ENCODE measurements at regions not wholly inside any gene's neighbourhood (a gene's known extent, or its start where the extent isn't known, plus 50 kb on each side); places are given as distances from the start of the nearest gene placed in this dataset.

GRCh38 chr22:34064696-34065095 lies 144.4 kb upstream of the LARGE1 start:
- H3K9me3 ChIP-seq (ENCODE audit: low read length): no peaks in the 10 kb centered on the region
- peaks cover 0 to 2% of the 10 kb centered on the region in 2 donors for H3K27me3 Mint-ChIP-seq
- ChIA-PET POLR2A (no interaction called here), CTCF (no interaction called here)
- no peaks in the 10 kb centered on the region for H3K36me3 ChIP-seq (ENCODE audit: insufficient read depth, low read length)
- H3K36me3 Mint-ChIP-seq: peaks cover 0 to 4% (median 0%) of the 10 kb centered on the region in 3 donors
- H3K4me3 ChIP-seq (ENCODE audit: low read length): no peak overlapping the region
- H3K4me3 Mint-ChIP-seq: no peak overlapping the region
- no peak overlapping the region for H3K27ac ChIP-seq (ENCODE audit: low read depth, low read length)
- H3K4me1 ChIP-seq (ENCODE audit: insufficient read depth, low read length): no peaks in the 10 kb centered on the region
- DNase-seq: no peak
- no peak overlapping the region for H3K27ac Mint-ChIP-seq
- H3K27me3 ChIP-seq (ENCODE audit: insufficient read depth, low read length, poor library complexity, severe bottlenecking): no peaks in the 10 kb centered on the region
- H3K4me1 Mint-ChIP-seq: no peaks in the 10 kb centered on the region
- peaks cover under 1 to 10% (median 6%) of the 10 kb centered on the region in 5 donors for H3K9me3 Mint-ChIP-seq

DNA sequence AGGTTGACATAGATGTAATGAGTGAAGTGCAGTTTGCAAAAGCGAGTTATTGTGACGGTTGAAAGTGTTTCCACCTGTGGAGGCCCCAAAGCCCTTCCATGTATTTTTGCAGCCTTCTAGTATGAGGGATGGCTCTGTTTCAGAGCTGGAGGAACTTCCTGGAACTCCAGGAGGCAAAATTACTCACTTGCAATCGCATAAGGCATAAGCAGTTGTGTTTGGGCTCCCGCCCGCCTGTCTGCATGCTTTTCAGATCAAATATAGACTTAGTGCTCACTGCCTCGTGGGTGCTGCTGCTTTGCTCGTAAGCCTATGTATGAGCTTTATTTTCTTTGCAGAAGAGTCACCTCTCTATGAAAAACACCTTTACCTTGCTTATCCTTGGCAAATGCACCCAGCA lies 146.8 kb upstream of the LARGE1 start:
- Histone ChIP-seq H3K27ac (ENCODE audit: low read depth, low read length) (no peak overlapping the region), H3K9me3 (ENCODE audit: low read length) (no peaks in the 10 kb centered on the region), H3K36me3 (ENCODE audit: insufficient read depth, low read length) (no peaks in the 10 kb centered on the region), H3K4me3 (ENCODE audit: low read length) (no peak overlapping the region), H3K27me3 (ENCODE audit: insufficient read depth, low read length, poor library complexity, severe bottlenecking) (no peaks in the 10 kb centered on the region), H3K4me1 (ENCODE audit: insufficient read depth, low read length) (no peaks in the 10 kb centered on the region)
- Mint-ChIP-seq H3K4me1 (no peaks in the 10 kb centered on the region), H3K27ac (no peak overlapping the region), H3K27me3 (no peaks in the 10 kb centered on the region), H3K36me3 (peaks cover 0 to 4% (median 0%) of the 10 kb centered on the region in 3 donors), H3K9me3 (peaks cover 0 to 11% (median 6%) of the 10 kb centered on the region in 5 donors), H3K4me3 (no peak overlapping the region)
- CTCF ChIA-PET: no interaction called here
- no peak for DNase-seq
- POLR2A ChIA-PET: no interaction called here

GRCh38 chr22:34068001-34068400 lies 147.7 kb upstream of the LARGE1 start:
- no peak for DNase-seq
- Histone ChIP-seq H3K36me3 (ENCODE audit: insufficient read depth, low read length) (no peaks in the 10 kb centered on the region), H3K27me3 (ENCODE audit: insufficient read depth, low read length, poor library complexity, severe bottlenecking) (no peaks in the 10 kb centered on the region), H3K9me3 (ENCODE audit: low read length) (no peaks in the 10 kb centered on the region), H3K4me3 (ENCODE audit: low read length) (no peak overlapping the region), H3K4me1 (ENCODE audit: insufficient read depth, low read length) (no peaks in the 10 kb centered on the region), H3K27ac (ENCODE audit: low read depth, low read length) (no peak overlapping the region)
- H3K27ac Mint-ChIP-seq: no peak overlapping the region
- H3K27me3 Mint-ChIP-seq: no peaks in the 10 kb centered on the region
- H3K36me3 Mint-ChIP-seq: peaks cover 0 to 4% (median 0%) of the 10 kb centered on the region in 3 donors
- ChIA-PET POLR2A (no interaction called here), CTCF (no interaction called here)
- no peak overlapping the region for H3K4me3 Mint-ChIP-seq
- H3K9me3 Mint-ChIP-seq: peaks cover 0 to 11% (median 6%) of the 10 kb centered on the region in 5 donors
- H3K4me1 Mint-ChIP-seq: no peaks in the 10 kb centered on the region

GRCh38 chr22:34070051-34070450 lies 149.8 kb upstream of the LARGE1 start:
- Mint-ChIP-seq H3K4me1 (no peaks in the 10 kb centered on the region), H3K4me3 (no peak overlapping the region), H3K36me3 (peaks cover 0 to 4% (median 3%) of the 10 kb centered on the region in 3 donors), H3K27ac (no peak overlapping the region), H3K27me3 (no peaks in the 10 kb centered on the region), H3K9me3 (peaks cover 0 to 13% (median 6%) of the 10 kb centered on the region in 5 donors)
- no peak overlapping the region for H3K27ac ChIP-seq (ENCODE audit: low read depth, low read length)
- no peak overlapping the region for H3K4me3 ChIP-seq (ENCODE audit: low read length)
- no peak for DNase-seq
- POLR2A ChIA-PET: no interaction called here
- CTCF ChIA-PET: no interaction called here
- no peaks in the 10 kb centered on the region for H3K9me3 ChIP-seq (ENCODE audit: low read length)
- no peaks in the 10 kb centered on the region for H3K36me3 ChIP-seq (ENCODE audit: insufficient read depth, low read length)
- no peaks in the 10 kb centered on the region for H3K27me3 ChIP-seq (ENCODE audit: insufficient read depth, low read length, poor library complexity, severe bottlenecking)
- H3K4me1 ChIP-seq (ENCODE audit: insufficient read depth, low read length): no peaks in the 10 kb centered on the region

DNA sequence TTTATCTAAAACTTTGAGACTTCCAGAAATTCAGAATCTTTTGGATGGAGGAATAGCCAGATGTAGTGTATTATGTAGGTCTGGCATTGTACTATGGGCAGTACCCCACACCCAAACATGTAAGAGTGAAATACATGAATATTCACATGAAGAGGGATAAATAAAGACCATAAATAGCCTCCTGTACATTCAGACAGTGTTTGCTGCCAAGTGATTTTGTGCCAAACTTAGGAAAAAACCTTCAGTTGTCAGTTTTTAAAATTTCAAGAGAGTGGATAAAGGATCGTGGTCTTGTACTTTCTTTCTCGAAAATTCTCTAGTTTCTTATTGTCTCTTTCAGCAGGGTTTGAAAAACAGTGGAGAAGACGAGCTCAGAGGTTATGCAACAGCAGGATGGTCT lies 150.3 kb upstream of the LARGE1 start:
- Histone ChIP-seq H3K27me3 (ENCODE audit: insufficient read depth, low read length, poor library complexity, severe bottlenecking) (no peaks in the 10 kb centered on the region), H3K9me3 (ENCODE audit: low read length) (no peaks in the 10 kb centered on the region), H3K36me3 (ENCODE audit: insufficient read depth, low read length) (no peaks in the 10 kb centered on the region), H3K4me1 (ENCODE audit: insufficient read depth, low read length) (no peaks in the 10 kb centered on the region), H3K27ac (ENCODE audit: low read depth, low read length) (no peak overlapping the region), H3K4me3 (ENCODE audit: low read length) (no peak overlapping the region)
- no peak for DNase-seq
- no peak overlapping the region for H3K27ac Mint-ChIP-seq
- ChIA-PET CTCF (no interaction called here), POLR2A (no interaction called here)
- no peak overlapping the region for H3K4me3 Mint-ChIP-seq
- H3K36me3 Mint-ChIP-seq: peaks cover 0 to 4% (median 3%) of the 10 kb centered on the region in 3 donors
- no peaks in the 10 kb centered on the region for H3K27me3 Mint-ChIP-seq
- peaks cover 0 to 13% (median 5%) of the 10 kb centered on the region in 5 donors for H3K9me3 Mint-ChIP-seq
- H3K4me1 Mint-ChIP-seq: no peaks in the 10 kb centered on the region

DNA sequence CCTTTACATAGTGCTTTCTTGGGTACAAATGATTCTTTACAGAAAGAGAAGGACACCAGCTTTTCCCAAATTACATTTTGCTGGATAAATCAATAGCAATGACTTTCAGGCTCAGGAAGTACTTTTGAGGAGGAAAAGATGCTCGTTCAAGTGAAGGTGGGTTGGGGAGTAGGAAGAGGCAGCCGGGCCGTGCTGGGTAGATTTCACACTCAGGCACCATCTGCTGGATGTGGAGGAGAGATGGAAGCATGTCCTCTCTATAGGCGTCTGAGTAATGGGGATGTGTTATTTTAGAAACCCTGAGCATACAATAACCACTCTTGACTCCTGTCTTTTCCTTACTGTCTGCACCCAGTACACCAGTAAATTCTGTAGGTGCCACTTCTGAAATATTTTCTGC lies 152.3 kb upstream of the LARGE1 start:
- POLR2A ChIA-PET: no interaction called here
- H3K4me1 Mint-ChIP-seq: no peaks in the 10 kb centered on the region

DNA sequence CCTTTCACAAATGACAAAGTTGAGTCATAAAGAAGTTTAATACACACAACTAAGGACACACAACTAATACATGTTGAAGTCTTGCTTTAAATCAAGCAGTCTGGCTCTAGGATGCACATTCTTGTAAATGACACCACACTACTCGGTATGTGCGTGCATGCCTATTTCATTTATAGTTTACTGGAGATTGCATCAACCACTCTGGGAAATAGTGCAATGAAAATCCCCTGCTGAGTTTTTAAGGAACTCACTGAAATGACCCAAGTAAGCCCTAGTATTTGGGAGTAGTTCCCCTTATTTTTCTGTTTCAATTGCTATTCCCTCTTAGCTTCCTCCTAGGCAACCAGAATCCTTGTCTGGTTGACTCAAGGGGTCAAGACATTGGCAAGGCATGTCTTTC lies 160.2 kb upstream of the LARGE1 start:
- no peaks in the 10 kb centered on the region for H3K27me3 ChIP-seq (ENCODE audit: insufficient read depth, low read length, poor library complexity, severe bottlenecking)
- ChIA-PET POLR2A (no interaction called here), CTCF (no interaction called here)
- no peak overlapping the region for H3K27ac ChIP-seq (ENCODE audit: low read depth, low read length)
- Mint-ChIP-seq H3K27ac (no peak overlapping the region), H3K4me1 (no peaks in the 10 kb centered on the region), H3K9me3 (peaks cover 6 to 29% (median 8%) of the 10 kb centered on the region in 5 donors), H3K36me3 (no peaks in the 10 kb centered on the region), H3K4me3 (no peak overlapping the region), H3K27me3 (peaks cover 0 to 2% of the 10 kb centered on the region in 2 donors)
- no peaks in the 10 kb centered on the region for H3K4me1 ChIP-seq (ENCODE audit: insufficient read depth, low read length)
- H3K4me3 ChIP-seq (ENCODE audit: low read length): no peak overlapping the region
- no peak for DNase-seq
- H3K9me3 ChIP-seq (ENCODE audit: low read length): no peaks in the 10 kb centered on the region
- H3K36me3 ChIP-seq (ENCODE audit: insufficient read depth, low read length): no peaks in the 10 kb centered on the region

More for the DNA sequence above, 152.3 kb upstream of the LARGE1 start:
- Histone ChIP-seq H3K9me3 (ENCODE audit: low read length) (no peaks in the 10 kb centered on the region), H3K4me1 (ENCODE audit: insufficient read depth, low read length) (no peaks in the 10 kb centered on the region), H3K27ac (ENCODE audit: low read depth, low read length) (no peak overlapping the region), H3K36me3 (ENCODE audit: insufficient read depth, low read length) (no peaks in the 10 kb centered on the region), H3K4me3 (ENCODE audit: low read length) (no peak overlapping the region), H3K27me3 (ENCODE audit: insufficient read depth, low read length, poor library complexity, severe bottlenecking) (no peaks in the 10 kb centered on the region)
- Mint-ChIP-seq H3K27me3 (no peaks in the 10 kb centered on the region), H3K36me3 (peaks cover 0 to 3% (median 0%) of the 10 kb centered on the region in 3 donors), H3K27ac (no peak overlapping the region), H3K4me3 (no peak overlapping the region), H3K9me3 (peaks cover 0 to 12% (median 6%) of the 10 kb centered on the region in 5 donors)
- CTCF ChIA-PET: no interaction called here
- no peak for DNase-seq

- DNase-seq: no peak
- Histone ChIP-seq H3K4me3 (ENCODE audit: low read length) (no peak overlapping the region), H3K27ac (ENCODE audit: low read depth, low read length) (no peak overlapping the region), H3K9me3 (ENCODE audit: low read length) (no peaks in the 10 kb centered on the region), H3K27me3 (ENCODE audit: insufficient read depth, low read length, poor library complexity, severe bottlenecking) (no peaks in the 10 kb centered on the region), H3K4me1 (ENCODE audit: insufficient read depth, low read length) (no peaks in the 10 kb centered on the region), H3K36me3 (ENCODE audit: insufficient read depth, low read length) (no peaks in the 10 kb centered on the region)
- CTCF ChIA-PET: no interaction called here
- no peak overlapping the region for H3K27ac Mint-ChIP-seq
- H3K27me3 Mint-ChIP-seq: peaks cover 0 to 3% of the 10 kb centered on the region in 2 donors
- H3K4me1 Mint-ChIP-seq: no peaks in the 10 kb centered on the region
- POLR2A ChIA-PET: no interaction called here
- H3K4me3 Mint-ChIP-seq: no peak overlapping the region
- no peaks in the 10 kb centered on the region for H3K36me3 Mint-ChIP-seq
- H3K9me3 Mint-ChIP-seq: peaks cover 5 to 23% (median 7%) of the 10 kb centered on the region in 5 donors
Observed at GRCh38 chr22:34096770-34097169, 176.5 kb upstream of the LARGE1 start.

DNA sequence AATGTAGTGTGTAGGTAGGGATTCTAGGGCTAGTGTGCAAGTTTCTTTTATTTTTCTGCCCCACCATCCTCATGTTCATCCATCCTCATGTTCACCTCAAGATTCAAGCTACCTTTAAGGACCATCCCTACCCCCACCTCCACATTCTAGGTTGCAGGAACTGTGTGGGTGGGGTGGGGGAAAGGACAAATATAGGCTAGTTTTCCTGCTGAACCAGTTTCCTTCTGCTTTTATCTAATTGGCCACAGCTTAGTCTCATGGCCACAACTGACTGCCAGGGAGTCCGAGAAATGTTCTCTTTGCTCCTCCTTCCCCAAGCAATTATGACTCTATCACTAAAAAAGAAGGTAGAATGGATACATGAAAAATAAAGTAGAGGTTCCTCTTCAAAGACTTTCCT lies 179.0 kb upstream of the LARGE1 start:
- Histone ChIP-seq H3K4me3 (ENCODE audit: low read length) (no peak overlapping the region), H3K9me3 (ENCODE audit: low read length) (no peaks in the 10 kb centered on the region), H3K27me3 (ENCODE audit: insufficient read depth, low read length, poor library complexity, severe bottlenecking) (no peaks in the 10 kb centered on the region), H3K36me3 (ENCODE audit: insufficient read depth, low read length) (no peaks in the 10 kb centered on the region), H3K4me1 (ENCODE audit: insufficient read depth, low read length) (no peaks in the 10 kb centered on the region), H3K27ac (ENCODE audit: low read depth, low read length) (no peak overlapping the region)
- ChIA-PET POLR2A (no interaction called here), CTCF (no interaction called here)
- no peak overlapping the region for H3K4me3 Mint-ChIP-seq
- no peak for DNase-seq
- H3K27me3 Mint-ChIP-seq: peaks cover 0 to 2% of the 10 kb centered on the region in 2 donors
- peaks cover 3 to 26% (median 5%) of the 10 kb centered on the region in 5 donors for H3K9me3 Mint-ChIP-seq
- H3K27ac Mint-ChIP-seq: no peak overlapping the region
- no peaks in the 10 kb centered on the region for H3K4me1 Mint-ChIP-seq
- H3K36me3 Mint-ChIP-seq: no peaks in the 10 kb centered on the region
